SK-N-DZ (cell line): ENCODE measurements at regions not wholly inside any gene's neighbourhood (a gene's known extent, or its start where the extent isn't known, plus 50 kb on each side); places are given as distances from the start of the nearest gene placed in this dataset.
A peak's percentile ranks its signal among the peaks of the same experiment; 100 is the strongest.

ENCODE experiments used
- DNase-seq: peaks from one replicate; pipeline ENCODE4 v3.0.0-alpha.2; 2015; ENCODE audit warnings: low spot score

GRCh38 chr1:101290922-101291561 is 54.2 kb downstream of the S1PR1 start:
- no peak for DNase-seq

- DNase-seq, result peak; percentile 75
These were observed 55.0 kb downstream of the S1PR1 start for GRCh38 chr1:101291562-101292380.

DNA sequence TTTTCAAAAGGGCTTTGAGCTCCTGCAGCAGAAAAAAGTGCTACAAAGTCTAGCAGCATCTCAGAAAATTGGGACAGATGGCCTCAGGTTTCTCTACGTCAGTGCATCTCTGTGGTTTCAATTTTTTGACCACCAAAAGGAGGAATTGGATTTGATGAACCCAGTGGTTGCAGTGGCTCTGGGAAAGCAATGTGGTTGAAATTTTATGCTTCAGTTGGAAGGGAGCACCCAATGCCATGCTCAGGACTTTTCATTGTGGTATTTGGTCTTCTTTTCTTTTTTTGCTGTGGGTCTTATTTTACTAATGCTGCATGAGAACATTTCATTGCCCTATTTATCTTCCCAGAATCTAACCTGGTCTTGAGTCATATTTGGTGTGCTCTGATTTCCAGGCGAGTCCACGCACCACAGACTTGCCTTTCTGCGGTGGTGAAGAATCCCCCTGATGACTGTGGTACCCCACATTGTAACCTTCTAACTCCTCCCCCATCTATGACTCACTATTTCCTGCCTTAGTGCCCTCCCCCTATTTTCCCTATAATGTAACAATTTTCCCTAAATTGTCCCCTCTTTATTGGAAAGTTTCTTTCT is 56.7 kb downstream of the S1PR1 start:
- DNase-seq, result no peak

GRCh38 chr1:101295209-101295608 is 58.4 kb downstream of the S1PR1 start:
- DNase-seq, result no peak

DNA sequence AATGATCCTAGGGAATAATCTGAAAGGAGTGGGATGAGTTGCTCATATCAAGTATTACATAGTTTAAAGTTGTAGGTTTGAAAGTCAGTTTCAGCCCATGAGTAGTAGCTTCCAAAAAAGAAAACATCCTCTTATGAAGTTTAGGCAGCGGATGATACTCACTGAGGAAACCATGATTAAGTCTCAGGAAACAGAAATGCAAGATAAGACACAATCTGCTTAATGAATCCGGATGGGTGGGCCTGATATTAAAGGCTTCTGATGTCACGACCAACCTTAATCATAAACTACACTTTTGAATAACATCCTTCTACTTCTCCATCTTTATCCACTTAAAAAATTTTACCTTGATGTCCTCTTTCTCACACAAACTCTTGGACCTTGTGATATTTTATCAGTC is 61.8 kb downstream of the S1PR1 start:
- DNase-seq, result no peak

- DNase-seq, result no peak
These were observed 62.3 kb downstream of the S1PR1 start for GRCh38 chr1:101299141-101299540.

DNA sequence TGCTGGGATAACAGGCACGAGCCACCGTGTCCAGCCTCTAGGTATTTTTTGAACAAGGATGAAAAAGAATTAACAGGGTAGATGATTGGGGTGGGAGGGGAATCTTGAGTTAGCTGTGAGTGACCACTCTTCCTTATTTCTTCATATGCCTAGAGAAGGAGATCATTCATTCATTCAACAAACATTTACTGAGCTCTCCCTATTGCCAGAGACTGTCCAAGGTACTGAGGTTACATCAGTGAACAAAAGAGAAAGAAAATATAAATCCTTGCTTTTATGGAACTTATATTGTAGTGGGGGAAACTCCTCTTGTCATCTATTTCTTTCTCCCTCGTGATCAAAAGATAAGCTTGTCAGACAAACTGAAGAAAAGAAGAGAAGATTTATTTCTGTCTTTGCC is 62.9 kb downstream of the S1PR1 start:
- DNase-seq, result no peak

GRCh38 chr1:101300916-101301315 is 64.1 kb downstream of the S1PR1 start:
- no peak for DNase-seq

DNA sequence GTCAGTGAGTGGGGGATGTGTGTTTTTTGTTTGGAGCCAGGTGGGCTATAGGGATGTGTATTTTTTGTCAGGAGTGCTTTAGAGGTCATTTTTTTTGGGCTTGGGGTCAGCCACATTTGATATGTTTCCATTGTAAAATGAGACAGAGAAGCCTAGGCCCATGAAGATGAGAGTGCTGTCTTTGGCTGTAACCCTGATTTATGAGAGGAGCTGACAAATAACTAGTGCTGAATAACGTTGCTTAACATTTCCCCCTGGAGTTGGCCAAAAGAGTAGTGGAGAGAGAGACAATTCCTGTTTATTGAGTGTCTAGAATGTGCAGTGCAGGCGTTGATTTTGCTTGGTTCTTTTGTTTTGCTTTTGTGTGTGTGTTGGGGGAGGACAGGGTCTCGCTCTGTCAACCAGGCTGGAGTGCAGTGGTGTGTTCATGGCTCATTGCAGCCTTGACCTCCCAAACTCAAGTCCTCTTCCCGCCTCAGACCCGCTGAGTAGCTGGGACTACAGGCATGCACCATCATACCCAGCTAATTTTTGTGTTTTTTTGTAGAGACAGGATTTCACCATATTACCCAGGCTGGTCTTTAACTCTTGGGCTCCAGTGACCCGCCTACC is 64.7 kb downstream of the S1PR1 start:
- no peak for DNase-seq

DNA sequence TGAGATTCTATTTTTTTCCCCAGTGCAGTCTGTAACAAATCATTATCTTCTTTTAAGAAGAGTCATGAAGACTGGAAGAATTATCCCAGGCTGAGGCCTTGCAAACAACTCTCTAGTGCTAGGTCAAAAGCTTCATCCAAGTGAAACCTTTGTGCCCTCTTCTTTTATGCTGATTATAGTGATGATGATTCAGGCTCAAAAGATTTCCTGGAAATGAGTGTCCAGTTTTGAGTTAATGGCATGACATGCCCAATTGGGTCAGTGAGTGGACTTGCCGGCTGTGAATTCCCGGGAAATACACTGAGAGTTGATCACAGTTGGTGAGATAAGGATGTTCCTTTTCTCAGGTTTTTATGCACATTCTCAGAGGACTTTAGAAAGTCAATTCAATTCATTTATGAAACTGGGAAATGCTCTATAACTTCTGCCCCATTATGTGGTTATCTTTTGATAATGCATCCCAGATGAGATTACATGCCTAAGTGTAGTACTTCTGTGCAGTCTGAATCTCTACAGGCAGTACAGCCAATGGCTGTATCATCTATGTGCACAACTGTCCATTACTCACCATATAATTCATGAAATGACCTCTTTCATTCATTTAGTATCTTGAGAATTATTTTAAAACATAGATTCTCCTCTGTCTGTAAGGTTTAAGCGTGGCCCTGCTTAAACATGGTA is 66.2 kb downstream of the S1PR1 start:
- no peak for DNase-seq

GRCh38 chr1:101307985-101308689 is 71.3 kb downstream of the S1PR1 start:
- peak; percentile 41 for DNase-seq

DNA sequence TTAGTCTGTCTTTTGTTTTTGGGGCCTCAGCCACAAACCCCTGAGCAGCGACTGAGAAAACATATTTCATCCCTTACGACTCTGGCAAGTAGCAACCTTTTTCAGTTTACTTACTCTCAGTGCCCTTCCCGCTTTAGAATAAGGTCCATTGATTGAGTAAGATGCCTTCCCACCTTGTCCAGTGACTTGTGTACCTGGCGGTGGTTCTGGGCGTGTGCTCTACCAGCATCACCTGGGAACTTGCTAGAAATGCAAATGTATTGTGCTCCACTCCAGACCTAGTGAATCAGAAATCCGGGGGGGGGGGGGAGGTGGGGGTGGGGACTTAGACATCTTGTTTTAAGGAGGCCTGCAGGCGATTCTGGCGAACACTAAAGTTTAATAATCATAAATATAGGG is 72.1 kb downstream of the S1PR1 start:
- no peak for DNase-seq

- peak; percentile 48 for DNase-seq
These were observed 72.8 kb downstream of the S1PR1 start for GRCh38 chr1:101309334-101310311.

DNA sequence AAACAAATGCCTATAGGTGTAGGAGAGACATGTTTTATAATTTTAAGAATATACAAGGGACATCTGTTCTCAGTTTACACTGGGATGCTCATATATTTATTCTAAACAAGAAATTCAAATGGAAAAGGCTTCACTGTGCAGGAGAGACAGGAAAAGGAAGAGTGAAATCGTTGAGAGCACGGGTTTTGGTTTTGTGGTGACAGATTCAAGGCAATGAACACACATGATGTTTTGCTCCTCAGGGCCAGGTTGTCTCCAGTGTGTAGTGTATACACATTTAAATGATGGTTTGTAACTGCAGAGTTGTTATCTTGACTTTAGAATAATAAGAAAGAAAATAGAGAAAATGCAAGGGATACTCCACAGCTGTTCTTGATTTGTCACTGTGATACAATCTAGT is 73.7 kb downstream of the S1PR1 start:
- no peak for DNase-seq

DNA sequence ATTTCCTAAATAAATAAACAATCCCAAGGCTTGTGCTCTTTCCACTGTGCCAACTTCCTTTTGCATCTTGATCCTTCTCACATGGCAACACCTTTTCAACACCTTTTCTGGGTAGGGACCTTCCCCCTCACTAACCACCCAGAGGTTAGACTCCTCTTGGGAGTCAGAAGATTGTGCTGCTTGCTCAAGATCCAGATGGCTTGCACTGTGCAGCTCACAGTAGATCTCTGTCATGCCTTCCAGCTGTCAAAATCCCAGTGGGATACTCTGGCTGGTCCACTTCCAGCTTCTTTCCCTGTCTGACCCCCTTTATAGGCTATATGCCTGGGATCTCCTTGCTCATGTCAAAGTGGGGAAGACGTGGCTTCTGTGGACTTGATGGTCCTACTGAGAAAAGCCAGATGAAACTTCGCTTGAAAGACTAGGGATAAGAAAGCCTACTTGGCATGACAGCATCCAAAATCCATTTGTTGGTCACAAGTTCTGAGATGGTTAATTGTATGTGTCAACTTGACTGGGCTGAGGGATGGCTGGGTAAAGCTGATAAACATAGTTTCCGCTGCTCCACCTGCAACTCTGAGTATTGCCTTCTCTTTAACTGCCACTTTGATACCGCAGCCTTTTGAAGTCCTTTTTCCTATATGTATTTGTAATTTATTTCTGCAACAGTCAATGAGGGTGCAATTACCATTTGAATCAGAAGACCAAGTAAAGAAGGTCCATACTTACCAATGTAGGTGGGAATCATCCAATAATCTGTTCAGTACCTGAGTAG is 74.5 kb downstream of the S1PR1 start:
- DNase-seq, result no peak

GRCh38 chr1:101312147-101312546 is 75.3 kb downstream of the S1PR1 start:
- no peak for DNase-seq

DNA sequence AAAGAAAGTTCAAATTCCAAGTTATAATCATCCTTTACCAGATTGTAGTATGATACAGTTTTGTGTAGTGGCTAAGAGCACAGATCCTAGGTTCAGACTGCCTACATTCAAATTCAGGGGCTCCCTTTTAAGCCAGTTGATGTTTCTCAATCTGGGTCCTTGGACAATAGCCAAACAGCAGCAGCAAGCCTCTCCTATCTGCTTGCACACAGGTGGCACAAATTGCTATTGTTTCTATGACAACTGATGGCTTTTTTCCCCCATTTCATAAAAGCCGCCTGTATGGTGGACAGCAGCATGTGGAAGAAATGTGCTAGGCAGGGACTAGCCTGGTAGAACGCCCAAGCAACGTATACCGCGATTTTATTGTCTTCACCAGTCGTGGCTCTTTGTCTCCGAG is 76.5 kb downstream of the S1PR1 start:
- DNase-seq, result no peak

DNA sequence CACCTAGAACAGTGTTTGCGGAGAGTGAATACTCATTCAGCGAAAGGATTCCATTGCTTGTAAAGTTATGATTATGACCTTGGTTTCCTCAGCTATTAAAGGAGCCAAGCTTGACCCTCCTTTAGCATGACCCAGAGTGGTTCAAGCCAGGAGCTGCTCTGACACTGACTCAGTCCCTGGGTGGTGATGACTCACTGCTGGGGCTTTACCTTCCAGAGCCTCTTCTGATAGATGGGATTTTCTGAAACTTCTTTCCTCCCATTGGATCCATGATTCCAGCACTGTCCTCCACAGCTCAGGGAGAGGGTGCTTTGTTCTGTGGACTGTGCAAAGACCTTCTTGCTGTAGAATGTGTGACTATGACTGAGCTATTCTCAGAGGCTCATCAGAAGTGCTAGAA is 77.4 kb downstream of the S1PR1 start:
- DNase-seq, result no peak

DNA sequence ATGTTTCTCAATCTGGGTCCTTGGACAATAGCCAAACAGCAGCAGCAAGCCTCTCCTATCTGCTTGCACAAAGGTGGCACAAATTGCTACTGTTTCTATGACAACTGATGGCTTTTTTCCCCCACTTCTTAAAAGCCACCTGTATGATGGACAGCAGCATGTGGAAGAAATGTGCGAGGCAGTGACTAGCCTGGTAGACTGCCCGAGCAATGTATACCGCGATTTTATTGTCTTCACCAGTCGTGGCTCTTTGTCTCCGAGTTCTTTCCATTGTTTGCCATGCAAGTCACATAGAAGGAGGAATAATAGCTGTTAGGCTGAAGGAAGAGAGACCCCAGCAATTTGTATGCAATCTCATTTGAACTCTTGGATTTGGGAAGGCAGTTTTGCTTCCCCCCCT is 79.4 kb downstream of the S1PR1 start:
- DNase-seq, result no peak
